ENCODE measurements at regions not wholly inside any gene's neighbourhood (a gene's known extent, or its start where the extent isn't known, plus 50 kb on each side); places are given as distances from the start of the nearest gene placed in this dataset.

DNA sequence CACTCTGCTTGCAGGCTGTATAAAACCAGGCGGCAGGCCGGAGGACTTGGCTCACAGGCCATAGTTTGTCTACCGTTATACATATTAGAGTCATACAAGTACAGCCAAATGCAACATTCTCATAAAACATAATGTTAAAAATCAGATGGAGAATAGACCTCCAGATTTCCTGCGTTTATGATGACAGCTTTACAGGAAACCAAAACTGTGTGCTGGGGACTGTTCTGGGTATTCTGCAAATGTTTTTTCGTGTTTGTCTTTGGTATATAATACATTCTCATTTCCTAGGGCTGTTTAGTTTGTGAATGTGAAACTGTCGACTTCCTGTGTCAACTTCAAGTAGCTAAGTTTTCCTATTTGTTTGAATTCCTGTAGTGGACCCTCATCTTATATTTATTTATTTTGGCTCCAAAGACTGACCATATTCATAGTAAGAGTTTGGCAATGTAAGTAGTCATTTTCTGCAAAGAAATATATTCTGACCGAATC lies 79.5 kb upstream of the FAM9C start:
- H3K4me3 ChIP-seq (ENCODE audit: low read depth, low read length): no peak overlapping the region
- DNase-seq (ENCODE audit: low read depth): no peak
- no peak for TF ChIP-seq CTCF (IDR thresholded peaks at IDR 0.05; ENCODE audit: insufficient read depth, low read length, poor library complexity, severe bottlenecking)

DNA sequence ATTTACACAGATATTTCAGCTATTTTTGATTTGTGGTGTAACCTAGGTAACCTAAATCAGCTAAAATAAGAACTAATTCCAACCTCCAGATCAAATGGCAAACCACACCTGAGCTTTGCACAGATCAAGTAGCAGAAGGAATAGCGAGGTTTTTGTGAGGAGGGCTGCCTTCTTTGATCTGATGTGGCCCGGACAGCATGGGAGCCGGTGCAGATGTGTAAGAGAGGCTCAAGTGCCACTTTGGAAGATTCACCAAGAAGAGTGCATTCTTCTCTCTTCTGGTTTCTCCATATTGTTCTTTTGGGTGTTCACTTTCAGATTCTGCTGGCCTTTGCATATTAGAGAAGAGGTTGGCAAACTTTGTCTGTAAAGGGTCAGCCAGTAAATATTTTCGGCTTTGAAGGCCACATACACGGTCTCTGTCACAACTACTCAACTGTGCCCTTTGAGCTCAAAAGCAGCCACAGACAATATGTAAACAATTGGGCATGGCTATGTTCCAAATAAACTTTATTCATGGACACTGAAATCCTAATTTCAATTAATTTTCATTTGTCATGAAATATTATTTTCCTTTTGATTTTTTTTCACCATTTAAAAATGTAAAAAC lies 78.9 kb upstream of the FAM9C start:
- Histone ChIP-seq H3K27me3 (ENCODE audit: control insufficient read depth, insufficient read depth, low read length) (no peaks in the 10 kb centered on the region), H3K36me3 (ENCODE audit: control insufficient read depth, insufficient read depth, low read length) (no peaks in the 10 kb centered on the region), H3K4me3 (ENCODE audit: low read depth, low read length) (no peak overlapping the region)
- no peak for DNase-seq (ENCODE audit: low read depth)
- TF ChIP-seq CTCF (IDR thresholded peaks at IDR 0.05; ENCODE audit: insufficient read depth, low read length, poor library complexity, severe bottlenecking): no peak

More for the DNA sequence above, 79.5 kb upstream of the FAM9C start:
- Histone ChIP-seq H3K36me3 (ENCODE audit: control insufficient read depth, insufficient read depth, low read length) (no peaks in the 10 kb centered on the region), H3K27me3 (ENCODE audit: control insufficient read depth, insufficient read depth, low read length) (no peaks in the 10 kb centered on the region)

GRCh38 chrX:13121020-13121555 lies 76.7 kb upstream of the FAM9C start:
- Histone ChIP-seq H3K36me3 (ENCODE audit: control insufficient read depth, insufficient read depth, low read length) (no peaks in the 10 kb centered on the region), H3K4me3 (ENCODE audit: low read depth, low read length) (no peak overlapping the region), H3K27me3 (ENCODE audit: control insufficient read depth, insufficient read depth, low read length) (no peaks in the 10 kb centered on the region)
- no peak for DNase-seq (ENCODE audit: low read depth)
- TF ChIP-seq CTCF (IDR thresholded peaks at IDR 0.05; ENCODE audit: insufficient read depth, low read length, poor library complexity, severe bottlenecking): no peak

GRCh38 chrX:13120017-13120416 lies 75.6 kb upstream of the FAM9C start:
- no peaks in the 10 kb centered on the region for H3K36me3 ChIP-seq (ENCODE audit: control insufficient read depth, insufficient read depth, low read length)
- TF ChIP-seq CTCF (IDR thresholded peaks at IDR 0.05; ENCODE audit: insufficient read depth, low read length, poor library complexity, severe bottlenecking): no peak
- DNase-seq (ENCODE audit: low read depth): no peak
- H3K27me3 ChIP-seq (ENCODE audit: control insufficient read depth, insufficient read depth, low read length): no peaks in the 10 kb centered on the region
- no peak overlapping the region for H3K4me3 ChIP-seq (ENCODE audit: low read depth, low read length)

DNA sequence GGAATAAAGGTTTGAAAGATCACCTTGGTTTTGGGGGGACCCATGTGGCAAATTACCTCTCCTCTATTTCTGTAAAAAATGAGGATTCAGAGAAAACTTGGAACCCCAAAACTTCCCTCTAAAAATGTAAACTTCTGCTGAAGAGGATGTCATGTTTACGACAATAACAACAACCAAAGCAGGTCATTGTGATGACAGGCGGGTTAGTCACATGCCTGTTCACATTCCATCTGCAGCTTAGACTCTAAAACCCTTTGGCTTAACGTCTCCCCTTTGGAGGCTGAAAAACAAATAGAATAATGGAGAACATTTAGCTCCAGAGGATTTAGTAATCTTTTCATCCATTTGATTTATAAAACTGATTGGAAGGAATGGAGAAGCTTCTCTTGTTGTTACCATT lies 75.0 kb upstream of the FAM9C start:
- DNase-seq (ENCODE audit: low read depth): no peak
- Histone ChIP-seq H3K27me3 (ENCODE audit: control insufficient read depth, insufficient read depth, low read length) (no peaks in the 10 kb centered on the region), H3K4me3 (ENCODE audit: low read depth, low read length) (no peak overlapping the region), H3K36me3 (ENCODE audit: control insufficient read depth, insufficient read depth, low read length) (no peaks in the 10 kb centered on the region)
- no peak for TF ChIP-seq CTCF (IDR thresholded peaks at IDR 0.05; ENCODE audit: insufficient read depth, low read length, poor library complexity, severe bottlenecking)

Measured in kidney epithelial cell (primary cell).